HG02588 (cell line): ENCODE measurements at regions not wholly inside any gene's neighbourhood (a gene's known extent, or its start where the extent isn't known, plus 50 kb on each side); places are given as distances from the start of the nearest gene placed in this dataset.

Experiments
- ATAC-seq: cut with Tn5 transposase; IDR thresholded peaks from one replicate; pipeline ENCODE4 v1.9.1; 2021; ENCODE audit warnings: mild to moderate bottlenecking, moderate library complexity; ENCODE audit not compliant: unreplicated experiment

- no peak for ATAC-seq
These were observed 88.2 kb upstream of the CAMK2D start for GRCh38 chr4:113849771-113850170.

GRCh38 chr4:113847710-113848109 is 86.2 kb upstream of the CAMK2D start:
- no peak for ATAC-seq

GRCh38 chr4:113846433-113846832 is 84.9 kb upstream of the CAMK2D start:
- no peak for ATAC-seq

DNA sequence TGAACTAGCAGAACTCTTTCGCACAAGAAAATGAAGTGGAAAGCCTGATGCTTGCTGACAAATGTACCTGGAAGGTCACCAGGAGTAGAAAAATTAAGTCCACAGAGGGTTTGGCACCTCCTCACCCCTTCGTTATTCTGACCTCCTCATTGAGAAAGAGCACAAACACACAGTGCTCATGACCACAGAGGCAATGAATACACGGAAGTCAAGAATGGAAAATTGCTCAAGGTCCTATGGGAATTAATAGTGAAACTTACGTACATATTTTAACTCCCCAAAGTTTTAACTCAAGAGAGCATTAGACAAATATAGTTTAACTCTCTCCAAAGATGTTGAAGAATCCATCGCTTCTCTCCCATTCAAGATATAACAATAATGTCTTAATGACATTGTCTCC is 83.6 kb upstream of the CAMK2D start:
- ATAC-seq = no peak

GRCh38 chr4:113844369-113844768 is 82.8 kb upstream of the CAMK2D start:
- ATAC-seq = no peak

GRCh38 chr4:113840861-113841260 is 79.3 kb upstream of the CAMK2D start:
- ATAC-seq = no peak

GRCh38 chr4:113838460-113838859 is 76.9 kb upstream of the CAMK2D start:
- no peak for ATAC-seq

GRCh38 chr4:113837397-113837796 is 75.9 kb upstream of the CAMK2D start:
- ATAC-seq = peak; percentile 100

DNA sequence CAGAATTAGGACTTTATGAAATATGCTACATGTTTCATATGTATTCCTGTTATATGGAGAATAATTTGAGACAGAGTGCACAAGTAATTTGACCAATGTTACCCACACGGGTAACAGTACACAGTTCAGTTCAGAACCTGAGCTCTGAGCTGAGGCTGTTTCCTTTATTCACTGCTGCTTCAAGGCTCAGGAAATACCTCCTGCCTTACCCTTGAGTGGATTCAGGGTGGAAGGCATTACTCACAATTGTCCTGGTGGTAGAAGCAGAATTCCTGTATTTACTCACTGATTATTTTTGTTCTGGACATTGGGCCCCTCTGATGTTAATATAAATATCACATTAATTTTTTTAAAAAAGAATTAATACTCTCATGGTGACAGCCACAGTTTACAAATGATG is 73.5 kb upstream of the CAMK2D start:
- ATAC-seq = no peak

- ATAC-seq = no peak
These were observed 72.8 kb upstream of the CAMK2D start for GRCh38 chr4:113834298-113834697.

- no peak for ATAC-seq
These were observed 71.3 kb upstream of the CAMK2D start for GRCh38 chr4:113832803-113833202.

DNA sequence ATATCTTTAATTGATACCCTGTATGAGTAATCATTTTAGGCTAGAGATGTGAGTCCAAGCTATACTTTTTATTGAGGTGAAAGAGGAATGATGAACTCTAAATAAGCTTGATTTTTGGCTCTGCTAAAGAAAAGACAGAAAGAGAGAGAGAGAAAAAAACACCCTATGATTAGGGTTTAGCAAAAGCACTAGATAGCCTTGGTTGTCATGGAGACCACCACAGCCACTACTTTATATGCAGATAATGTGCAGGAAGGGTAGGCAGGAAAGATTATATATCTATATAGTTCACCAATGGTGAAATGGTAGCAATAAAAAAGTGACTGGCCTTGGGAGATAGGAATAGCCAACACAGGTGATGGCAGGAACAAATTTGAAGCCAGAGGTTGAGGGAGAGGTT is 69.9 kb upstream of the CAMK2D start:
- no peak for ATAC-seq

DNA sequence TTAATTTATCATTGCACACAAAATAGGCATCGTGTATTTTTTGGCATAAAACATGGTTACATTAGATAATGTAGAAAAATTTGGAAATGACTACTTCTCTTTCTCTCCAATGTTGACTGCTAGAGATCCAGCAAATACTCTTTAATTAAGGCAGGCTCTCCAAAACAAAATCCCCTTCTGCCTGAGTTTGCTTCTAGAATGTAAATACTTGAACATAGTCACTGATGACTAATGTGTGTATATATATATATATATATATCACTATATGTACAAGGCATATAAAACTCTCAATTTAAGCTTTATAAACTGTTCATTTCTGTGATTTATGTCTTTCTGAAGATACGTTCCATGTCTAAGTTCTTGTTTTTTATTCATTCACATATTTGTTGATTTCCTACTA is 67.2 kb upstream of the CAMK2D start:
- no peak for ATAC-seq

GRCh38 chr4:113827285-113827684 is 65.7 kb upstream of the CAMK2D start:
- ATAC-seq = no peak

GRCh38 chr4:113826421-113826820 is 64.9 kb upstream of the CAMK2D start:
- no peak for ATAC-seq

DNA sequence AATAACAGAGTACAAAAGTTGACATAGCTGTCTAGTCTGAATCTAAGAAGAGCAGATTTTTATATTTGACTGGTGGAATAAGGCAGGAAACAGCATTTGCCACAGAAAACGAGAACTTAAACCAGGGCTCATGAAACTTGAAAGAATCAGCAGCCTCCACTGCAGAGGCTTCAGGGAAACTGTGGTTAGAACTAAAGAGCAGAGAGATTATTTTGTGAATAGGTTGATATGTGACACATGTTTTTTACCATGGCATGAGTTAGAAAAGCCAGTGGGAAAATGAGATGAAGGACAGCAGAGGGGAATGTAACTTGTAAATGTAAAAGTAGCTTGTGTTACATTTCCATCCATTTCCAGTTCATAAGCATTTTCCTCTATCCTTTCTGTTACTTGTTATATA is 63.7 kb upstream of the CAMK2D start:
- peak; percentile 67 for ATAC-seq

DNA sequence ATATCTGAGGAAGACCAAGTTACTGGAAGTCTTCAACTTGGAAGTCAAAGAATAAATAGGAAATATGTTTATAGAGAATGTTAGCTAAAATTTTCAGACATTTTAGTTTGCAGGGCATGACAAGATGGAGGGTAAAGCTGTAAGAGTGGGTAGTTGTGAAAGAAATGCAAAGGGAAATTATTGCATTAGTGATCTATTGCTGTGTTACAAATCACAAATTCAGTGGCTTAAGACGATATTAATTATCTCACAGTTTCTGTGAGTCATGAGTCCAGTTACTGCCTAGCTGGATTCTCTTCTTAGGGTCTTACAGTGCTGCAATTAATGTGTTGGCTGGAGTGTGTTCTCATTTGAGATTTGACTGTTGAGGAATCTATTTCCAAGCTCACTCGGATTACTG is 62.9 kb upstream of the CAMK2D start:
- ATAC-seq = no peak

DNA sequence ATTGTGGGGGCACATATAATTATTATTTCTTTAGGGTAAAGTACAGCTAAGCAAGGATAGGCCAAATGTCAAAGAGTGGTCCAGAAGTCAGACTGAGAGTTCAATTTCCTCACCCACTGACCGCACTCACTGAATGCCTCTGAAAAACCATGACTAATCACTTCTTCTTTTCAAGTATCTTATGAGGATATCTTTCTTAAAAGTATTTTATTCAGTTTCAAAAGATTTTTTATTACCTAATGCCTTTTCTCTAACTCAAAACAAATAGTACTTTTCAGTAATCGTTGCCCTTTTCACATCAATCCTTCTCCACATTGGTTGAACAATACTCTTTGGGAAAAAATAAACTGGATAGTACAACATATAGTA is 61.7 kb upstream of the CAMK2D start:
- peak; percentile 69 for ATAC-seq

- ATAC-seq = peak; percentile 59
These were observed 61.2 kb upstream of the CAMK2D start for GRCh38 chr4:113822555-113823290.

GRCh38 chr4:113821856-113822255 is 60.3 kb upstream of the CAMK2D start:
- ATAC-seq = no peak

DNA sequence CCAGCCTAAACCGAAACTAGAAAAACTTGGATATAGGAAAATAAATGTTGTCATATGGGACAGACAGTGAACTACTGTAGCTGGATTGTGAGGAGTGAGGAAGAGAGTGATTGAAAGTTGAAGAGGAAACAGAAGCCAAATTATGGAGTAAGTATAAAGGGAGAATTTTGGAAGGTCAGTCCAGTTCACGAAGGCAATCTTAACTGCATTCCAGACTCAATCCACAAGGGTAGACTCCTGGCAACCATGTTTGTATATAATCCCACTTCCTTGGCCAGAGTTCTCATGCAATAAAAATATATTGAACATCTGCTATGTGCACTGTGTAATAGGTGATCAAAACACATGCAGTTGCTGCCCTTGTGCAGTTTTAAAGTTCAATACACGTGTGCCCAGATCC is 58.6 kb upstream of the CAMK2D start:
- ATAC-seq = no peak

- ATAC-seq = no peak
These were observed 54.3 kb upstream of the CAMK2D start for GRCh38 chr4:113815826-113816225.

DNA sequence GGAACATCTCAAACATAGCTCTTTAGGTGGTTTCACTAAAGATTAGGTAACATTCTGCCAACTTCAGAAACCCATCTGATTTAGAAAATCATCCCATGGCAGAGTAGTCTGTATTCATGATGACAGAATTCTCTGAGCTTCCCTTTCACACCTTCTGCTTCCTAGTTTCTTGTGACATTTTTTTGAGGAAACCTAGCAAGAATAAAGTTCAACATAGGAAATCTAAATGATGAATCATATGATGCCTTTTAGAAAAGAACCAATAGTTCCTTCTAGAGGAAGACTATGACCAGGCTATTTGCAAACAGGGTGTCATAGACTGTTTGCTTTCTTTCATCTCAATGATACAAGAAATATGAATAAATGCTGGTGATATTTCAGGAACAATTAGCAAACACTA is 49.8 kb upstream of the CAMK2D start:
- ATAC-seq = no peak
